ENCODE measurements at regions not wholly inside any gene's neighbourhood (a gene's known extent, or its start where the extent isn't known, plus 50 kb on each side); places are given as distances from the start of the nearest gene placed in this dataset.

DNA sequence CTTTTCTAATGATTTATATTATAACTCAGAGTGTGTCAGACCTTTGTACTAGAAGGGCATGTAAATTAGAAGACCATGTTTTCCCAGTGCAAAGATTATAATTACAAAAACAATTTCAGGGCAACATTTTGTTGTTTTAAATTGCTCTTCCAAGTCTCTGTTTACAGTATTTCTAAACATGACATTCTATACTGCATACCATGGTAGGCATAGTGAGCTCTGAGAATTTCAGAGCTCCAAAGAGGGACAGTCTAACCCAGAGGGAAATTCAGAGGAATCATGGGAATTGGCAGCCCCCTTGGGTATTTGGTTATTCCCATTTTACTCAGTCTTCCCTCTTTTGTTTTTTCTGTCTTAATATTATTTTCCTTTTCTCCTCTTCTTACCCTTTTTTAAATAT lies 361.5 kb upstream of the SEMA6D start:
- H3K9me3 ChIP-seq (ENCODE audit: insufficient read depth, low read length), result no peaks in the 10 kb centered on the region
- no peaks in the 10 kb centered on the region for H3F3A ChIP-seq (ENCODE audit: insufficient read depth)
- no peak overlapping the region for H3K9ac ChIP-seq (ENCODE audit: low read length)
- no peaks in the 10 kb centered on the region for H3K9me2 ChIP-seq (replicated peaks; ENCODE audit: insufficient read depth, low read length)
- TF ChIP-seq EZH2phosphoT487 (conservative IDR thresholded peaks at IDR 0.05; ENCODE audit: low read length) (no peak), CTCF (IDR thresholded peaks at IDR 0.05; ENCODE audit: insufficient read depth, low read length, poor library complexity, severe bottlenecking) (no peak)
- no peak overlapping the region for H3K4me3 ChIP-seq (ENCODE audit: insufficient read depth, low read length, poor library complexity, severe bottlenecking)
- H4K20me1 ChIP-seq (ENCODE audit: low read depth, low read length), result no peaks in the 10 kb centered on the region
- H3K27me3 ChIP-seq (ENCODE audit: low read length), result no peaks in the 10 kb centered on the region
- H3K4me2 ChIP-seq (ENCODE audit: low read depth, low read length, poor library complexity, severe bottlenecking), result no peak overlapping the region
- no peaks in the 10 kb centered on the region for H3K36me3 ChIP-seq (ENCODE audit: low read length)
- H3K79me2 ChIP-seq (ENCODE audit: insufficient read depth, low read length), result no peaks in the 10 kb centered on the region
- H2AFZ ChIP-seq (ENCODE audit: low read depth, low read length, severe bottlenecking), result no peak overlapping the region
- H3K27ac ChIP-seq (ENCODE audit: low read depth, low read length), result no peak overlapping the region

- H3K79me2 ChIP-seq (ENCODE audit: insufficient read depth, low read length), result no peaks in the 10 kb centered on the region
- no peak overlapping the region for H3K9ac ChIP-seq (ENCODE audit: low read length)
- no peaks in the 10 kb centered on the region for H3F3A ChIP-seq (ENCODE audit: insufficient read depth)
- H3K4me3 ChIP-seq (ENCODE audit: insufficient read depth, low read length, poor library complexity, severe bottlenecking), result no peak overlapping the region
- H4K20me1 ChIP-seq (ENCODE audit: low read depth, low read length), result no peaks in the 10 kb centered on the region
- TF ChIP-seq CTCF (IDR thresholded peaks at IDR 0.05; ENCODE audit: insufficient read depth, low read length, poor library complexity, severe bottlenecking) (no peak), EZH2phosphoT487 (conservative IDR thresholded peaks at IDR 0.05; ENCODE audit: low read length) (no peak)
- no peaks in the 10 kb centered on the region for H3K36me3 ChIP-seq (ENCODE audit: low read length)
- H3K27me3 ChIP-seq (ENCODE audit: low read length), result no peaks in the 10 kb centered on the region
- H3K4me2 ChIP-seq (ENCODE audit: low read depth, low read length, poor library complexity, severe bottlenecking), result no peak overlapping the region
- no peaks in the 10 kb centered on the region for H3K9me2 ChIP-seq (replicated peaks; ENCODE audit: insufficient read depth, low read length)
- H2AFZ ChIP-seq (ENCODE audit: low read depth, low read length, severe bottlenecking), result no peak overlapping the region
- H3K27ac ChIP-seq (ENCODE audit: low read depth, low read length), result no peak overlapping the region
- no peaks in the 10 kb centered on the region for H3K9me3 ChIP-seq (ENCODE audit: insufficient read depth, low read length)
These were observed 361.0 kb upstream of the SEMA6D start for GRCh38 chr15:47356297-47356696.

DNA sequence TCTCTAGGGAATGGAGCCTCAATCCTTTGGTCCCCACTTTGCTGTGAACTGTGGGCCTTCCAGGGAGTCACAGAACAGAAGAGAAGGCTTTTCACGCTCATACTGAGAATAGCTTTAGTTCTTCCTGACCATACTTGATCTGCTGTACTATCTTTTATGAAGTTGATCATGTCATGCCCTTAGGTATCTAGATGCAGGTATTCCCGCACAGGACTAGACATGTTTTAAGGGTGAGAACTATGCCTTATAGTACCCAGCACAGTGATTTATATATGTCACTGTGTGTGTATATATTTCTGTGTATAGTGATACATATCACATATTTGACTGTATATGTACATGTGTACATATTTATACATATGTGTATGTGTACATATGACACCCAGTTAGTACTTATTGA lies 358.4 kb upstream of the SEMA6D start:
- Histone ChIP-seq H3F3A (ENCODE audit: insufficient read depth) (no peaks in the 10 kb centered on the region), H3K4me3 (ENCODE audit: insufficient read depth, low read length, poor library complexity, severe bottlenecking) (no peak overlapping the region), H2AFZ (ENCODE audit: low read depth, low read length, severe bottlenecking) (no peak overlapping the region), H3K27me3 (ENCODE audit: low read length) (no peaks in the 10 kb centered on the region), H3K79me2 (ENCODE audit: insufficient read depth, low read length) (no peaks in the 10 kb centered on the region), H3K9ac (ENCODE audit: low read length) (no peak overlapping the region), H3K27ac (ENCODE audit: low read depth, low read length) (no peak overlapping the region), H3K4me2 (ENCODE audit: low read depth, low read length, poor library complexity, severe bottlenecking) (no peak overlapping the region), H3K9me3 (ENCODE audit: insufficient read depth, low read length) (no peaks in the 10 kb centered on the region), H3K9me2 (replicated peaks; ENCODE audit: insufficient read depth, low read length) (no peaks in the 10 kb centered on the region), H4K20me1 (ENCODE audit: low read depth, low read length) (no peaks in the 10 kb centered on the region), H3K36me3 (ENCODE audit: low read length) (no peaks in the 10 kb centered on the region)
- TF ChIP-seq EZH2phosphoT487 (conservative IDR thresholded peaks at IDR 0.05; ENCODE audit: low read length) (no peak), CTCF (IDR thresholded peaks at IDR 0.05; ENCODE audit: insufficient read depth, low read length, poor library complexity, severe bottlenecking) (no peak)

DNA sequence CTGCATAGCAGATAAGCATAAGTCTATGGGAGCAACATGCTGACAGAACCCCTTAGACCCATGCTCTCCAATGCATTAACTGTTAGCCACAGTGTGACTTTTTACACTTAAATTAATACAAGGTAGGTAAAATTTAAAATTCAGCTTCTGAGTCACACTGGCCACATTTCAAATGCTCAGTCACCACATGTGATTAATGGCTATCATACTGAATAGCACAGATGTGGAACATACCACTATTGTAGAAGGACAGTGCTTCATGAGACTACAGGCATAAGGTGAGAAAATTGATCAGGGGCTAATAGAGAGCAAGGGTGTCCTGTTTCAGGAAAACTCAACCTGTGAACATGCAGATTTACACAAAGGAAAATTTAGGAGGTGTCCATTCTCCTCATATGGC lies 357.0 kb upstream of the SEMA6D start:
- no peaks in the 10 kb centered on the region for H3K79me2 ChIP-seq (ENCODE audit: insufficient read depth, low read length)
- H3K9ac ChIP-seq (ENCODE audit: low read length), result no peak overlapping the region
- H3K27ac ChIP-seq (ENCODE audit: low read depth, low read length), result no peak overlapping the region
- H3K9me3 ChIP-seq (ENCODE audit: insufficient read depth, low read length), result no peaks in the 10 kb centered on the region
- H3K27me3 ChIP-seq (ENCODE audit: low read length), result no peaks in the 10 kb centered on the region
- TF ChIP-seq EZH2phosphoT487 (conservative IDR thresholded peaks at IDR 0.05; ENCODE audit: low read length), result no peak
- no peak for TF ChIP-seq CTCF (IDR thresholded peaks at IDR 0.05; ENCODE audit: insufficient read depth, low read length, poor library complexity, severe bottlenecking)
- H3K4me3 ChIP-seq (ENCODE audit: insufficient read depth, low read length, poor library complexity, severe bottlenecking), result no peak overlapping the region
- H3K9me2 ChIP-seq (replicated peaks; ENCODE audit: insufficient read depth, low read length), result no peaks in the 10 kb centered on the region
- H4K20me1 ChIP-seq (ENCODE audit: low read depth, low read length), result no peaks in the 10 kb centered on the region
- no peak overlapping the region for H2AFZ ChIP-seq (ENCODE audit: low read depth, low read length, severe bottlenecking)
- no peak overlapping the region for H3K4me2 ChIP-seq (ENCODE audit: low read depth, low read length, poor library complexity, severe bottlenecking)
- H3F3A ChIP-seq (ENCODE audit: insufficient read depth), result no peaks in the 10 kb centered on the region
- H3K36me3 ChIP-seq (ENCODE audit: low read length), result no peaks in the 10 kb centered on the region

Measured in SU-DHL-6 (cell line).